Mucosa of descending colon (tissue), 3 donors: ENCODE measurements at regions not wholly inside any gene's neighbourhood (a gene's known extent, or its start where the extent isn't known, plus 50 kb on each side); places are given as distances from the start of the nearest gene placed in this dataset.
"Not testable (repeated sequence)": the region's sequence is repeated elsewhere in the genome, so short reads cannot be mapped to it uniquely, and the experiment has no call there.

Experiments used
- ATAC-seq: fragments of 200-7000 bp; cut with Tn5 transposase; one replicate; pipeline ENCODE4 v1.9.1; 2020; ENCODE audit warnings: mild to moderate bottlenecking, moderate library complexity
- DNase-seq, 3 donors: peaks; one replicate each; pipeline ENCODE4 v3.0.0-alpha.2; 2020
- H3K36me3 ChIP-seq: fragments of 200-600 bp; one replicate; pipeline ENCODE4 v1.8.0; 2021; ENCODE audit warnings: low read depth, mild to moderate bottlenecking
- H3K4me1 ChIP-seq: fragments of 200-600 bp; one replicate; pipeline ENCODE4 v1.8.0; 2021; ENCODE audit warnings: low read depth, mild to moderate bottlenecking
- H3K4me3 ChIP-seq: fragments of 200-600 bp; one replicate; pipeline ENCODE4 v1.8.0; 2021; ENCODE audit warnings: mild to moderate bottlenecking
- H3K9me3 ChIP-seq: fragments of 200-600 bp; one replicate; pipeline ENCODE4 v1.8.0; 2021; ENCODE audit warnings: mild to moderate bottlenecking
- intact Hi-C, 2 donors: fragments of 100-400 bp; cut with DNase I in 1 of 2; cut with micrococcal nuclease in 1 of 2; formaldehyde crosslinking; loops; one replicate each; pipeline versions ENCODE4 v1.11.0 to v1.11.1; 2022; cut with DNase I, micrococcal nuclease
- TF ChIP-seq, protein P1 (sequence below): fragments of 200-600 bp; IDR thresholded peaks from one replicate; pipeline ENCODE4 v1.8.0; 2022; ENCODE audit warnings: antibody characterized with exemption, mild to moderate bottlenecking
- donor health status: DM: no; HTN: no; CAD: no; lungs with moderate emphysema.
- donor health status: DM: no; HTN: no; CAD: no.
- donor health status: DM: no; HTN: yes; CAD: no.

DNA sequence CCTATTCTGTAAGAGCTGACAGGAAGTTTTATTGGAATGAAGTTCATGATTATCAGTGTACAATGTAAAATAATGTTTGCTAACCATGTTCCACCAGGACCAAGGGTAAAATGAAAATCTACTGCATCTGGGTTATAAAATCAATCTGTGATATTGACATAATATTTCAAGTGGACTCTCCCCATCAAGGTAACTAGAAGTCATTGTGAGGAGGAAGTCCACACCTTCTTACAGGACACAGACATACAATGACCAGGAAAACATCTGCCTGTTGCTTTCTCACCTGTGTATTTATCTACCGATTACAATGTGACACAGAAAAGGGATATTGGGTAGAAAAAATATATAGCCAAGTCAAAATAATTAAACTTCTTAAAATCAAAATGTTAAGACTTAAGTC is 140.7 kb upstream of the RFC3 start:
- DNase-seq (no peak), ATAC-seq (peak; percentile 70)
- intact Hi-C loops, result no loop called here
- Histone ChIP-seq H3K4me1 (peaks cover 30% of the 10 kb centered on the region), H3K36me3 (no peaks in the 10 kb centered on the region), H3K4me3 (no peak overlapping the region), H3K9me3 (no peaks in the 10 kb centered on the region)
- TF ChIP-seq, protein P1, sequence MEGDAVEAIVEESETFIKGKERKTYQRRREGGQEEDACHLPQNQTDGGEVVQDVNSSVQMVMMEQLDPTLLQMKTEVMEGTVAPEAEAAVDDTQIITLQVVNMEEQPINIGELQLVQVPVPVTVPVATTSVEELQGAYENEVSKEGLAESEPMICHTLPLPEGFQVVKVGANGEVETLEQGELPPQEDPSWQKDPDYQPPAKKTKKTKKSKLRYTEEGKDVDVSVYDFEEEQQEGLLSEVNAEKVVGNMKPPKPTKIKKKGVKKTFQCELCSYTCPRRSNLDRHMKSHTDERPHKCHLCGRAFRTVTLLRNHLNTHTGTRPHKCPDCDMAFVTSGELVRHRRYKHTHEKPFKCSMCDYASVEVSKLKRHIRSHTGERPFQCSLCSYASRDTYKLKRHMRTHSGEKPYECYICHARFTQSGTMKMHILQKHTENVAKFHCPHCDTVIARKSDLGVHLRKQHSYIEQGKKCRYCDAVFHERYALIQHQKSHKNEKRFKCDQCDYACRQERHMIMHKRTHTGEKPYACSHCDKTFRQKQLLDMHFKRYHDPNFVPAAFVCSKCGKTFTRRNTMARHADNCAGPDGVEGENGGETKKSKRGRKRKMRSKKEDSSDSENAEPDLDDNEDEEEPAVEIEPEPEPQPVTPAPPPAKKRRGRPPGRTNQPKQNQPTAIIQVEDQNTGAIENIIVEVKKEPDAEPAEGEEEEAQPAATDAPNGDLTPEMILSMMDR, result no peak

- Histone ChIP-seq H3K9me3 (no peaks in the 10 kb centered on the region), H3K36me3 (no peaks in the 10 kb centered on the region), H3K4me1 (peaks cover 30% of the 10 kb centered on the region), H3K4me3 (no peak overlapping the region)
- intact Hi-C loops, result no loop called here
- TF ChIP-seq, protein P1, result no peak
- DNase-seq, result no peak
- no peak for ATAC-seq
Measured at GRCh38 chr13:33678084-33678483, 139.9 kb upstream of the RFC3 start.

DNA sequence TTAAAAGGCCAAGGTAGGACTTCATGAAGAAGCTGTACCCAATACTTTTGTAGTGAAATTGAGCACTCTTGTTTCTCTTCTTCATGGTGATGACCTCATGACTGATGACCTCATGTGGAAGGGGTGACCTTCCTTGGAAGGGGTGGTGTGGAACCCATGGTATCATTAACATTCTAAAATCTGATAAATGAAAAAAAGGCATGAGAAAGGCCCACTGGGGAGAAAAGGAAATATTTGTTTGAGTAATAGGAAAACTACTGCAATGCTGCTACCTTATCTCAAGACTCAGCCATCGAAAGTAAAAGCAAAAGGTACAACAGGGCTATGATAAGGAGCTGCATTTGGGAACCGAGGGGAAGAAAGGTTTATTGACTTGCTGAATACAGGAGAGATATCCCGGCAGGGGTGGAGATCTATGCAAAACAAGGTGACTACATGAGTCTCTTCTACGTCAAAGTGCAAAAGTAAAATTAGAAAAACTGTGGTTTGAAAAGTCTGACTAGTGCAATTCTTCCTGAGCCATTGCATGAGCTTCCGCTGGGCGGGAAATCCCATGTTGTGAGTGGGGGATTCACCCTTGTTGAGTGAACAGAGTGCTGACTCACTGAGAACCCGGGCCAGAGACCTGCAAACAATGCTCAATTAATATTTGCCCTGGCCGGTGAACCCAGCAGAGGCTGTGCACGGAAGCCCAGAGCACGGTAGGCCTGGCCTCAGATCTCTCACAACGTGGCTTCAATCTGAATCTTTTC is 138.9 kb upstream of the RFC3 start:
- ATAC-seq (peak; percentile 75), DNase-seq (peak; percentile 52 to 70 (median 55))
- intact Hi-C loops, result no loop called here
- Histone ChIP-seq H3K4me3 (no peak overlapping the region), H3K36me3 (no peaks in the 10 kb centered on the region), H3K9me3 (no peaks in the 10 kb centered on the region), H3K4me1 (peaks cover 30% of the 10 kb centered on the region)
- TF ChIP-seq, protein P1, result no peak

DNA sequence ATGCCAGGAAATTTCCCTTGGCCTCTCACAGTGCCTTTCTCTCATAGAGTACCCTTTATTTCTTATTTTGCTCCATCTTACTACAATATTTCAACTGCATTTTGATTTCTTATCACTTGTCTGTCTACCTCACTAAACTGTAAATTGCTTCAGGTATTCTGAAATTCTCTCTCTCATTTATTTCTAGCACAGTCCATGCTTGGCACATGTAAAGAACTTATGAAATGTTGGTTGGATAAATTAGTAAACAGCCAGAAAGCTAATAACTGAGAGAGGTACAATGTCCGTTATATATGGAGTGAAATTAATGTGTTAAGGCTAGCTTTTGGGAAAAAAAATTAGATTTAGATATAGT is 138.3 kb upstream of the RFC3 start:
- intact Hi-C loops, result no loop called here
- TF ChIP-seq, protein P1, result no peak
- DNase-seq (no peak), ATAC-seq (no peak)
- Histone ChIP-seq H3K36me3 (no peaks in the 10 kb centered on the region), H3K4me3 (no peak overlapping the region), H3K9me3 (no peaks in the 10 kb centered on the region), H3K4me1 (peaks cover 30% of the 10 kb centered on the region)

GRCh38 chr13:33682020-33682564 is 135.9 kb upstream of the RFC3 start:
- Histone ChIP-seq H3K4me1 (peaks cover 16% of the 10 kb centered on the region), H3K36me3 (no peaks in the 10 kb centered on the region), H3K4me3 (no peak overlapping the region), H3K9me3 (no peaks in the 10 kb centered on the region)
- DNase-seq, result no peak
- ATAC-seq, result no peak
- intact Hi-C loops, result no loop called here
- TF ChIP-seq, protein P1, result no peak

GRCh38 chr13:33682646-33683045 is 135.3 kb upstream of the RFC3 start:
- H3K36me3 ChIP-seq, DNase-seq, H3K9me3 ChIP-seq, H3K4me3 ChIP-seq, ATAC-seq, intact Hi-C loops: not testable (repeated sequence)
- peaks cover 11% of the 10 kb centered on the region for H3K4me1 ChIP-seq
